SK-N-SH (cell line): ENCODE measurements at regions not wholly inside any gene's neighbourhood (a gene's known extent, or its start where the extent isn't known, plus 50 kb on each side); places are given as distances from the start of the nearest gene placed in this dataset.
"Not testable (repeated sequence)": the region's sequence is repeated elsewhere in the genome, so short reads cannot be mapped to it uniquely, and the experiment has no call there.

Experiments used
- CTCF ChIA-PET: fragments of 300-600, 350-600 bp; formaldehyde crosslinking; extraction: SDS; loops from one replicate; lab custom pipeline; 2021; lab: Yijun Ruan, JAX
- POLR2A ChIA-PET: fragments of 350-600 bp; sonication (Branson Sonifier 250); formaldehyde crosslinking; extraction: SDS; loops from one replicate; lab custom pipeline; 2020; ENCODE audit warnings: antibody characterized with exemption, inconsistent platforms; lab: Yijun Ruan, JAX
- DNase-seq: peaks from one replicate; pipeline ENCODE4 v3.0.0; 2012
- H2AFZ ChIP-seq: fragments of 200-600 bp; sonication (generic); 2 replicates; pipeline ENCODE4 v1.8.1; 2016; ENCODE audit warnings: antibody characterized with exemption, mild to moderate bottlenecking, low read depth
- H3F3A ChIP-seq: fragments of 200-600 bp; sonication (generic); replicated peaks from 2 replicates; pipeline ENCODE3; 2016; ENCODE audit warnings: antibody characterized with exemption, mild to moderate bottlenecking; ENCODE audit not compliant: insufficient read depth
- H3K27ac ChIP-seq, 2 experiments: fragments of 200-500 bp in 1 of 2; fragments of 200-600 bp in 1 of 2; sonication (Bioruptor generic) in 1 of 2; sonication (generic), shearing (Covaris generic) in 1 of 2; 2 replicates each; pipeline versions ENCODE4 v1.5.1 to v1.6.1; 2014 to 2016; ENCODE audit warnings: low read depth in 2 of 2, inconsistent platforms in 1 of 2, low read length in 1 of 2, mild to moderate bottlenecking in 1 of 2, mixed read lengths in 1 of 2
- H3K27me3 ChIP-seq: fragments of 200-600 bp; sonication (generic), shearing (Covaris generic); 2 replicates; pipeline ENCODE4 v1.6.1; 2016; ENCODE audit warnings: mixed run types; ENCODE audit not compliant: insufficient read depth
- H3K36me3 ChIP-seq, 2 experiments: fragments of 200-500 bp in 1 of 2; fragments of 200-600 bp in 1 of 2; sonication (Bioruptor generic) in 1 of 2; sonication (generic) in 1 of 2; replicated peaks in 1 of 2; 2 replicates each; pipeline versions ENCODE3 to v1.5.1; 2014 to 2016; ENCODE audit warnings: low read length in 1 of 2, mild to moderate bottlenecking in 1 of 2; ENCODE audit not compliant: insufficient read depth in 2 of 2, control insufficient read depth in 1 of 2
- H3K4me1 ChIP-seq, 2 experiments: fragments of 200-500 bp in 1 of 2; fragments of 200-600 bp in 1 of 2; sonication (Bioruptor generic) in 1 of 2; sonication (generic), shearing (Covaris generic) in 1 of 2; 2 replicates each; pipeline versions ENCODE4 v1.5.1 to v1.6.1; 2014 to 2016; ENCODE audit warnings: low read depth in 1 of 2, low read length in 1 of 2, mixed run types in 1 of 2; ENCODE audit not compliant: insufficient read depth in 2 of 2, control insufficient read depth in 1 of 2
- H3K4me2 ChIP-seq: fragments of 200-600 bp; sonication (generic), shearing (Covaris generic); 2 replicates; pipeline ENCODE4 v1.6.1; 2017; ENCODE audit warnings: mixed run types
- H3K4me3 ChIP-seq, 2 experiments: fragments of 200-500 bp in 1 of 2; fragments of 200-600 bp in 1 of 2; sonication (Bioruptor generic) in 1 of 2; sonication (generic), shearing (Covaris generic) in 1 of 2; 2 replicates each; pipeline versions ENCODE4 v1.5.1 to v1.8.1; 2014 to 2016; ENCODE audit warnings: low read depth in 2 of 2, inconsistent platforms in 1 of 2, low read length in 1 of 2, mild to moderate bottlenecking in 1 of 2, mixed read lengths in 1 of 2, moderate library complexity in 1 of 2
- H3K79me2 ChIP-seq: fragments of 200-600 bp; sonication (generic); 2 replicates; pipeline ENCODE4 v1.8.1; 2017; ENCODE audit warnings: mild to moderate bottlenecking; ENCODE audit not compliant: insufficient read depth
- H3K9ac ChIP-seq: fragments of 200-600 bp; sonication (generic); 2 replicates; pipeline ENCODE4 v1.6.1; 2017; ENCODE audit warnings: mixed run types
- H3K9me2 ChIP-seq: fragments of 200-600 bp; sonication (generic); 2 replicates; pipeline ENCODE4 v1.6.1; 2017; ENCODE audit warnings: mixed run types
- H3K9me3 ChIP-seq: fragments of 200-600 bp; sonication (generic); 2 replicates; pipeline ENCODE4 v1.6.1; 2017; ENCODE audit warnings: mixed run types, mild to moderate bottlenecking, moderate library complexity
- H4K20me1 ChIP-seq: fragments of 200-600 bp; sonication (generic); 2 replicates; pipeline ENCODE4 v1.6.1; 2017; ENCODE audit warnings: mild to moderate bottlenecking, mixed run types; ENCODE audit not compliant: insufficient read depth
- NRF1 ChIP-seq: IDR thresholded peaks from 2 replicates; pipeline ENCODE4 v1.6.1; 2012; ENCODE audit warnings: low read depth, mild to moderate bottlenecking, low read length
- POLR2AphosphoS5 ChIP-seq: IDR thresholded peaks from 2 replicates; pipeline ENCODE4 v1.6.1; 2012; ENCODE audit warnings: low read depth, low read length
- RAD21 ChIP-seq: IDR thresholded peaks from 2 replicates; pipeline ENCODE4 v1.6.1; 2012; ENCODE audit warnings: mild to moderate bottlenecking, low read length
- RCOR1 ChIP-seq: fragments of 150-350 bp; IDR thresholded peaks from 2 replicates; pipeline ENCODE4 v1.6.1; 2017; ENCODE audit warnings: antibody characterized with exemption, low read length
- RXRA ChIP-seq: IDR thresholded peaks from 2 replicates; pipeline ENCODE4 v1.4.0; 2012; ENCODE audit warnings: low read depth, mild to moderate bottlenecking, borderline replicate concordance
- SIN3A ChIP-seq: IDR thresholded peaks from 2 replicates; pipeline ENCODE4 v1.6.1; 2012; ENCODE audit warnings: low read depth, mild to moderate bottlenecking, low read length, moderate library complexity, borderline replicate concordance
- TAF1 ChIP-seq: IDR thresholded peaks from 2 replicates; pipeline ENCODE4 v1.6.1; 2012; ENCODE audit warnings: low read depth, mild to moderate bottlenecking, low read length, moderate library complexity, borderline replicate concordance
- TCF12 ChIP-seq: IDR thresholded peaks from 2 replicates; pipeline ENCODE4 v1.4.0; 2012
- WGBS: methylation state at CpG from one replicate; pipeline ENCODE4 v1.1.6; 2017; ENCODE audit warnings: low lambda C conversion rate; 5-methylcytosine and 5-hydroxymethylcytosine counted together

DNA sequence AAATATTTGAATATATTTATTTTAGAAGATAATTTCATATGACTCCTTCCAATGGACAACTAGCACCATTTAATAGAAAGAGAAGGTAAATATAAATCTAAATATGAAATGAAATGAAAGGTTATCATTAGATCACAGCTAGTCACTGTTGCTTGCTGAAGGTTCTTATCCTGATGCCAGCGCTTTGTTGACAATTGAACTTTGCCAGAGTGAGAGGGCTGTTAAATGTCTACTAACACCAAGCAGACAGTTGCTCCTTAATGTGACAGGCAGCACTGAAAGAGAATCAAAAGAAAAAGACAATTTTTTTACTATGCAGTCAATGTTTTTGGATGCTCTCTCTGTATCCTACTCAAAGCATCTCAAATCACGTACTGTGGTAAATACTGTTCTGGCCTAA is 152.6 kb upstream of the SEMA6A start:
- POLR2A ChIA-PET: no interaction called here
- no peaks in the 10 kb centered on the region; a peak in 1 of 4 replicates for H3K4me1 ChIP-seq
- H3K4me3 ChIP-seq: no peak overlapping the region
- no peak for TF ChIP-seq RCOR1
- no peak for TF ChIP-seq RAD21
- no peak for TF ChIP-seq TCF12
- no peak for TF ChIP-seq TAF1
- TF ChIP-seq SIN3A: no peak
- TF ChIP-seq, all 33 proteins: peak for 0
- CTCF ChIA-PET: no interaction called here
- H3K9me2 ChIP-seq: no peaks in the 10 kb centered on the region
- no peak overlapping the region for H2AFZ ChIP-seq
- no peak for DNase-seq
- no peaks in the 10 kb centered on the region for H3K36me3 ChIP-seq
- no peaks in the 10 kb centered on the region for H3K79me2 ChIP-seq
- no peak overlapping the region for H3K9ac ChIP-seq
- H3K4me2 ChIP-seq: no peak overlapping the region
- H3K9me3 ChIP-seq: no peaks in the 10 kb centered on the region
- no peaks in the 10 kb centered on the region for H4K20me1 ChIP-seq
- H3K27me3 ChIP-seq: no peaks in the 10 kb centered on the region
- 83% methylated on average over 2 of the region's 2 CpGs for WGBS
- H3K27ac ChIP-seq: no peak overlapping the region
- H3F3A ChIP-seq: no peaks in the 10 kb centered on the region

DNA sequence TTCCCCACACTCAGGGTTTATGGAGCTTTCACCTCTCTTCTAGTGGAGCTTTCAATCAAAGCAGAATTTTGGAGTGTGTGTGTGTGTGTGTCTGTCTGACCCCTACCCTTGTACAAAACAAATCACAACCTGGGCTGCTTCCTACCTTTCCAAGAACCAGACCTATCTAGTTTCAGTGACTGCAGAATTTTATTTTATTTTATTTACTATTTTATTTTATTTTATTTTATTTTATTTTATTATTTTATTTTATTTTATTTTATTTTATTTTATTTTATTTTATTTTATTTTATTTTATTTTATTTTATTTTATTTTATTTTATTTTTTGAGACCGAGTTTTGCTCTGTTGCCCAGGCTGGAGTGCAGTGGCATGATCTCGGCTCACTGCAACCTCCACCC is 151.6 kb upstream of the SEMA6A start:
- H3K36me3 ChIP-seq, H3K9me2 ChIP-seq, H3K4me1 ChIP-seq, H3K9me3 ChIP-seq, H3K79me2 ChIP-seq, H3K4me2 ChIP-seq, H3K27me3 ChIP-seq, H4K20me1 ChIP-seq, H3K9ac ChIP-seq, POLR2A ChIA-PET, H3K4me3 ChIP-seq, H2AFZ ChIP-seq, DNase-seq, H3K27ac ChIP-seq, H3F3A ChIP-seq: not testable (repeated sequence)
- WGBS: 31% methylated on average over 2 of the region's 2 CpGs
- CTCF ChIA-PET: interaction anchor here (0.5 to 0.6 kb wide), 2 partner anchors 58 to 164 kb away, joined by 3 to 4 read pairs; no protein-coding TSS in a partner anchor

DNA sequence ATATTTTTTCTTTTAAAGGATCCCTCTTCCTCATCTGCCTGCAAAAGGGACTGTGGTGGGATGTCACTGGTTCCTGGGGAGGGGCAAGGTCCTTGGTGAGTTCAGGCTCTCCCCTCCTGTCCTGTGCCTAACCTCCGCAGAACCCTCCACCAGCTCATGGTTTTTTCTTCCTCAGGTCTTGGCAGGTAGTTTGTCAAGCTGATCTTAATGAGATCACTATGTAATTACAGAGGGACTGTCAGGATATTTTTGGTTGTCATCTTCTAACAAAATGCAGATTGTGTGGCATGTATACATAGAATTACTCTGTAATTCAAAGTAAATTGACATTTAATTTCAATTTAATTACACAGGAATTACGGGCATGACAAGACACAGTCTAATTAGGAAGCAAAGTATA is 150.3 kb upstream of the SEMA6A start:
- H2AFZ ChIP-seq: no peak overlapping the region
- POLR2A ChIA-PET: no interaction called here
- TF ChIP-seq POLR2AphosphoS5 (no peak), RXRA (no peak), NRF1 (no peak)
- TF ChIP-seq, all 33 proteins: peak for 0
- WGBS: 31% methylated on average over 2 of the region's 2 CpGs
- Histone ChIP-seq H3K4me3 (no peak overlapping the region), H4K20me1 (no peaks in the 10 kb centered on the region), H3K9ac (no peak overlapping the region), H3K9me2 (no peaks in the 10 kb centered on the region), H3K27me3 (no peaks in the 10 kb centered on the region), H3K4me1 (no peaks in the 10 kb centered on the region; a peak in 1 of 4 replicates), H3K9me3 (no peaks in the 10 kb centered on the region), H3K79me2 (no peaks in the 10 kb centered on the region), H3F3A (no peaks in the 10 kb centered on the region), H3K4me2 (no peak overlapping the region), H3K27ac (no peak overlapping the region), H3K36me3 (no peaks in the 10 kb centered on the region)
- CTCF ChIA-PET: interaction anchor here (1.2 kb wide), 1 partner anchor 730 kb away, joined by 3 read pairs; no protein-coding TSS in a partner anchor
- no peak for DNase-seq
